DND-41 (cell line): ENCODE measurements at regions not wholly inside any gene's neighbourhood (a gene's known extent, or its start where the extent isn't known, plus 50 kb on each side); places are given as distances from the start of the nearest gene placed in this dataset.

Experiments used
- CTCF ChIP-seq: IDR thresholded peaks from 2 replicates; pipeline ENCODE4 v1.5.1; 2012; ENCODE audit warnings: borderline replicate concordance, low read length, moderate library complexity, mild to moderate bottlenecking; ENCODE audit not compliant: poor library complexity, severe bottlenecking; ENCODE audit errors: extremely low read depth
- EZH2 ChIP-seq: IDR thresholded peaks from 3 replicates; pipeline ENCODE4 v1.6.1; 2012; ENCODE audit warnings: borderline replicate concordance, low read depth, mild to moderate bottlenecking, moderate library complexity, low read length, inconsistent platforms; ENCODE audit not compliant: severe bottlenecking

GRCh38 chr4:95981591-95981990 lies 141.7 kb downstream of the PDHA2 start:
- no peak for TF ChIP-seq CTCF
- no peak for TF ChIP-seq EZH2
